Left ventricle myocardium inferior (tissue), 1 donor: ENCODE measurements at regions not wholly inside any gene's neighbourhood (a gene's known extent, or its start where the extent isn't known, plus 50 kb on each side); places are given as distances from the start of the nearest gene placed in this dataset.

Source experiments
- DNase-seq: peaks from one replicate; pipeline ENCODE4 v3.0.0-alpha.2; 2020
- H3K27ac ChIP-seq: fragments of 200-600 bp; replicated peaks from 2 replicates; pipeline ENCODE4 v1.8.0; 2021
- H3K27me3 ChIP-seq: fragments of 200-600 bp; 2 replicates; pipeline ENCODE4 v1.8.0; 2021; ENCODE audit warnings: low read depth
- H3K36me3 ChIP-seq: fragments of 200-600 bp; 2 replicates; pipeline ENCODE4 v1.8.0; 2021
- H3K4me1 ChIP-seq: fragments of 200-600 bp; 2 replicates; pipeline ENCODE4 v1.8.0; 2021
- H3K4me3 ChIP-seq: fragments of 200-600 bp; 2 replicates; pipeline ENCODE4 v1.8.0; 2021; ENCODE audit warnings: mild to moderate bottlenecking, moderate library complexity
- H3K9me3 ChIP-seq: fragments of 200-600 bp; replicated peaks from 2 replicates; pipeline ENCODE4 v1.8.0; 2021
- intact Hi-C: fragments of 100-400 bp; cut with micrococcal nuclease; formaldehyde crosslinking; loops from one replicate; pipeline ENCODE4 v1.11.0; 2022
- TF ChIP-seq, protein P1 (sequence below): fragments of 200-600 bp; IDR thresholded peaks from 2 replicates; pipeline ENCODE4 v1.8.0; 2021; ENCODE audit warnings: antibody characterized with exemption, mild to moderate bottlenecking, borderline replicate concordance
- donor health status: DM: no; HTN: yes; CAD: no; lungs with severe emphysema.

DNA sequence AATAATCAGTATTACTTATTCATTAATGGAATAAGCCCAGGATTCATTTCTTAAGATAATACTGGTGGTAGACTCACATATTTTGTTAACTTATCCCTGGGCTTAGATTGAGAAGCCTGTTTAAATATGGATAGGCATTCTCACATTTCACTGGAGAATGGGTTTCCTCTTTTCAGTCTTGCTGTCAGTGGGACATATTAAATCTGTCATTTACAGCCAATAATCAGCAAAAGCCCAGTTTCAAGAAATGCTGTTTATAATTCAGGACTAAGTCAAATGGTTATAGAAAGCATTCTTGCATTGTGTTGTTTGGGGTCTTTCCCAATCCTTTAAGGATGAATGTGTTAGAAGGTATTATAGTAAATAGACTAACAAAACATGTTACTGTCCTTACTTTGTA is 143.7 kb upstream of the NAALADL2 start:
- Histone ChIP-seq H3K9me3 (peaks cover 21% of the 10 kb centered on the region), H3K36me3 (no peaks in the 10 kb centered on the region), H3K27me3 (no peaks in the 10 kb centered on the region), H3K27ac (no peak overlapping the region), H3K4me3 (no peak overlapping the region), H3K4me1 (no peaks in the 10 kb centered on the region)
- no peak for DNase-seq
- TF ChIP-seq, protein P1, sequence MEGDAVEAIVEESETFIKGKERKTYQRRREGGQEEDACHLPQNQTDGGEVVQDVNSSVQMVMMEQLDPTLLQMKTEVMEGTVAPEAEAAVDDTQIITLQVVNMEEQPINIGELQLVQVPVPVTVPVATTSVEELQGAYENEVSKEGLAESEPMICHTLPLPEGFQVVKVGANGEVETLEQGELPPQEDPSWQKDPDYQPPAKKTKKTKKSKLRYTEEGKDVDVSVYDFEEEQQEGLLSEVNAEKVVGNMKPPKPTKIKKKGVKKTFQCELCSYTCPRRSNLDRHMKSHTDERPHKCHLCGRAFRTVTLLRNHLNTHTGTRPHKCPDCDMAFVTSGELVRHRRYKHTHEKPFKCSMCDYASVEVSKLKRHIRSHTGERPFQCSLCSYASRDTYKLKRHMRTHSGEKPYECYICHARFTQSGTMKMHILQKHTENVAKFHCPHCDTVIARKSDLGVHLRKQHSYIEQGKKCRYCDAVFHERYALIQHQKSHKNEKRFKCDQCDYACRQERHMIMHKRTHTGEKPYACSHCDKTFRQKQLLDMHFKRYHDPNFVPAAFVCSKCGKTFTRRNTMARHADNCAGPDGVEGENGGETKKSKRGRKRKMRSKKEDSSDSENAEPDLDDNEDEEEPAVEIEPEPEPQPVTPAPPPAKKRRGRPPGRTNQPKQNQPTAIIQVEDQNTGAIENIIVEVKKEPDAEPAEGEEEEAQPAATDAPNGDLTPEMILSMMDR, result no peak
- intact Hi-C loops, result no loop called here

DNA sequence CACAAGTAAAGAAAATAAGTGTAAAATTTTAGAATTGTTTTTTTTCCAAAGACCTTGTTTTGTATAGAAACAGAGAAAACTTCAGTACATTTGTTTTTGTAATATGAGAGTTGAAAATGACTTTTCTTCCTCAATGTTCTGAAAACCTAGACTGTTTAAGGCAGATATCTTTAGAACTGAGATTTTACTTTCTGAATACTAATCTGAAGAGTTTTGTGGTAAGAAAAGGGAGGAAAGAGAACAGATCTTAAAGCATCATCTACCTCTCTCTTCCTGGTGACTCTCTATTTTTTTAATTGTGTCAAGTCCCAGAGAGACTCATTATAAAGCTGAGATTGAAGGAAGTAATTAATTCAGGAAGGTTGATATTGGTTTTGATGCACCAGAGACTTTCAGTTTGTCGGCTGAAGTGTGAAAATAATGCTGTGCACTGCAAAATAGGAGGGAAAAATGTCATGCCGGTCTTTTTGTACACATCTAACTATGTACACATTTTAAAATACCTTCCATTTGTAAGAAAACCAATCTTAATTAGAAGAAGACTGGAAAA is 142.1 kb upstream of the NAALADL2 start:
- DNase-seq, result no peak
- Histone ChIP-seq H3K27me3 (no peaks in the 10 kb centered on the region), H3K4me1 (no peaks in the 10 kb centered on the region), H3K36me3 (no peaks in the 10 kb centered on the region), H3K4me3 (no peak overlapping the region), H3K9me3 (peaks cover 18% of the 10 kb centered on the region), H3K27ac (no peak overlapping the region)
- TF ChIP-seq, protein P1, result no peak
- intact Hi-C loops, result no loop called here

DNA sequence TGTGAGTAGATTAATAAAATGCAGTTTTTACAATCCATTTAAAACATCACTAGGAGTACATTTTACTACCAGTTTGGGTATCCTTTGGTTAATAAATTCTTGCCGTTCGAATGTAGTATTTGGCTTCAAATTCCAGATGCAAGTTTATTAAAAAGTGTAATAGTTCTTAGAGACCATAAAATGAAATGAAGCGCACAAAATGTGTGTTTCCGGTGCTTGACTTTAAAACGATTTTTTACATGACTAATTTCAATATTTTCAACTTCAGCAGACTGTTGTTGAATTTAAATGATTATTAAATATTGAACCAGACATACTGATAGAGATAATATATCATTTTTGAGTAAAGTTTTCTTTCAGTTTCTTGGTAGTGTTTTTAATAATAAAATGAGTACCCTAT is 138.4 kb upstream of the NAALADL2 start:
- no peak overlapping the region for H3K27ac ChIP-seq
- TF ChIP-seq, protein P1, result no peak
- intact Hi-C loops, result no loop called here
- no peaks in the 10 kb centered on the region for H3K27me3 ChIP-seq
- no peaks in the 10 kb centered on the region for H3K4me1 ChIP-seq
- no peak for DNase-seq
- no peak overlapping the region for H3K4me3 ChIP-seq
- H3K36me3 ChIP-seq, result no peaks in the 10 kb centered on the region
- no peaks in the 10 kb centered on the region for H3K9me3 ChIP-seq

DNA sequence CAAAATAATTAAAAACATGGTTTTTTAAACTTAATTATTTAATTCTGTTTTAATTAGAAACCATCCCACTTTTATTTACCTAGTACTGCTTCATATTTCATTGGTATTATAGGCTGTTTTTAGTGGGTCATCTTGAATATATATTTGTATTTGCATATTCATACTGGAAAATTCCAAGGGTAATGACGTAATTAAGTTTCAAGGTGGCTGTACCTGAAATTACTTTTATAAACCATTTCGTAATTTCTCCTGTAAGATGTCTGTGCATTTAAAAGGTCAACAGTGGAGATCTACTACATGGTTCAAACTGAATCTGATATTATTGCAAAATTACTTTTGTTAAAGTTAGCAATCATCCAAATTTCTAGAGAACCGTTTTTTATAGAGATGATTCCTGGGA is 133.8 kb upstream of the NAALADL2 start:
- no peak overlapping the region for H3K27ac ChIP-seq
- H3K4me3 ChIP-seq, result no peak overlapping the region
- H3K9me3 ChIP-seq, result no peaks in the 10 kb centered on the region
- no peak for DNase-seq
- H3K4me1 ChIP-seq, result no peaks in the 10 kb centered on the region
- no peaks in the 10 kb centered on the region for H3K36me3 ChIP-seq
- intact Hi-C loops, result no loop called here
- no peaks in the 10 kb centered on the region for H3K27me3 ChIP-seq
- TF ChIP-seq, protein P1, result no peak

DNA sequence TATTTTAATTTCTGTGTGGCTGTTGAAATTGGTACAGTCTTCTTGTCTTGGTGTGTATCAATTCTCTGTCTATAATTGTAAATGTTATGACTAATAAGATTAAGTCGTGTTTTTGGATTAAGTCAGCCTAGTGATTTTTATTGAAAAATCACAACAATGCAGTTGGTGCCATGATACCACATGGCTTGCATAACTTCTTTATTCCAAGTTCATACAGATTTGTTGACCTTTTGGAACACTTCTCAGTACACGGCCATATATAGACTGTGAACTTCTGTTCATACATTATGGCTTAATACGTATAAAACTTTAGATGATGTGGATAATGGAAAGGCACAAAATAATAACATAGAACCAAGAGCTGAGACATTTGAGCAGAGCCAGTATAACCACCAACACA is 121.2 kb upstream of the NAALADL2 start:
- H3K4me3 ChIP-seq, result no peak overlapping the region
- DNase-seq, result no peak
- intact Hi-C loops, result no loop called here
- no peaks in the 10 kb centered on the region for H3K36me3 ChIP-seq
- no peaks in the 10 kb centered on the region for H3K9me3 ChIP-seq
- no peaks in the 10 kb centered on the region for H3K27me3 ChIP-seq
- TF ChIP-seq, protein P1, result no peak
- H3K27ac ChIP-seq, result no peak overlapping the region
- no peaks in the 10 kb centered on the region for H3K4me1 ChIP-seq

DNA sequence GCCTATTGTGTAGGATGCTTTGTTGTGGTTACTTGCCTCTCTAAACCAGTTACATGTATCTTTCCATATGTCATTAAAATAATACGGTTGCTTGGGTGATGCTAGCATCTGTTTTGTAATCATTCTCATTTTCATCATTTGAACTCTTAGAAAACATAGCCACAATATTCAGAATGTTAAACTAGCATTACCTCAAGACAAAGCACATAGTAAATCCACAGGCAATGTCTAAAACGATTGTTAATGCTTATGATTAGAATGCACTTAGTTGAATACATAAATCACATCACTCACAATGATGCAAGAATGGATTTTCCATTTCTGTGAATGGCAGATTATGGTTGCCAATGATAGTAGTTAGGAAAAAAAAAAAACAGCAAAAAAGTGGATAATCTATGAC is 110.0 kb upstream of the NAALADL2 start:
- TF ChIP-seq, protein P1, result no peak
- H3K4me1 ChIP-seq, result no peaks in the 10 kb centered on the region
- no peak for DNase-seq
- no peak overlapping the region for H3K27ac ChIP-seq
- intact Hi-C loops, result no loop called here
- H3K27me3 ChIP-seq, result no peaks in the 10 kb centered on the region
- no peaks in the 10 kb centered on the region for H3K36me3 ChIP-seq
- no peak overlapping the region for H3K4me3 ChIP-seq
- H3K9me3 ChIP-seq, result peaks cover 32% of the 10 kb centered on the region
